NCI-H82 treated with DMSO at 0.1 percent for 48 hours (cell line): ENCODE measurements at regions not wholly inside any gene's neighbourhood (a gene's known extent, or its start where the extent isn't known, plus 50 kb on each side); places are given as distances from the start of the nearest gene placed in this dataset.
"Not testable (repeated sequence)": the region's sequence is repeated elsewhere in the genome, so short reads cannot be mapped to it uniquely, and the experiment has no call there.

Experiments used
- DNase-seq: peaks from one replicate; lab custom pipeline; 2025; ENCODE audit not compliant: unreplicated experiment; lab: John Stamatoyannopoulos, UW

DNA sequence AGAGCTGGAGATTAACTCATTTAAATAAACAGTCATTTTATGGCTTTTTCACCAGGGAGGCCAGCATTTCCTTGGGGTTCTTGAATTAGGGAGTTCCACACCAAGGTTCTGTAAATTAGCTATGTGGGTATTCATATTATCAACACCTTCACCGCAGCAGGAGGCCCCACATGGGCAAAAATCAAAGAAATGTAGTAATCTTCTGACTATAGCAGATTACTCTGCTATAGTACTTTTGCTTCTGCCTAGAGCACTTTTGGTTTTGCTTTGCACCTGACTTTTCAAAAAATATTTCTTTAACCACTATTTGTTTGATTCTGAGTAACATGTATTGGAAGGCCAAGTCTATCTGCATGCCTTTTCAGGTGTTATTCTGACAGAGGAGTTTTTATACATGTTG is 108.6 kb upstream of the POMZP3 start:
- not testable (repeated sequence) for DNase-seq

DNA sequence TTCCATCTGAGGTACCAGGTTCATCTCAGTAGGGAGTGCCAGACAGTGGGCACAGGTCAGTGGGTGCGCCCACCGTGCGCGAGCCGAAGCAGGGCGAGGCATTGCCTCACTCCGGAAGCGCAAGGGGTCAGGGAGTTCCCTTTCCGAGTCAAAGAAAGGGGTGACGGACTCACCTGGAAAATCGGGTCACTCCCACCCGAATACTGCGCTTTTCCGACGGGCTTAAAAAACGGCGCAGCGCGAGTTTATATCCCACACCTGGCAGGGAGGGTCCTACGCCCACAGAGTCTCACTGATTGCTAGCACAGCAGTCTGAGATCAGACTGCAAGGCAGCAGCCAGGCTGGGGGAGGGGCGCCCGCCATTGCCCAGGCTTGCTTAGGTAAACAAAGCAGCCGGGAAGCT is 101.5 kb upstream of the POMZP3 start:
- DNase-seq = not testable (repeated sequence)

DNA sequence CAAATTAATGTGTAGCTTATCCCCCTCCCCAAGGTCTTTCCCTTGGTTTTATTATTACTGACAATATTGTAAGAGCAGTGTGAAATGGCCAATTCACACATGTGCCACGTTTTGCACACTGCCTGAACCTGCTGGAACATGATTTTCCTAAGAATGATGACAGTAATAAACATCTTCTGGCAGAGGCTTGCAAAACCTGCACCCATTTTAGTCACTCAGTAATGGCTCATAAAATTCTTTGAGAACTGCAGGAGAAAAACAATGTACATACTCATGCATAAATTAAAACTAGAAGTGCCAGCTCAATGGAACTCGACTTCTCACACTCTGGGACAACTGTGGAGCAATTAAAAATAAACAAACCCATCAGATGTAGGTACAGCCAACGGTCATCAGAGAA is 96.8 kb upstream of the POMZP3 start:
- not testable (repeated sequence) for DNase-seq

DNA sequence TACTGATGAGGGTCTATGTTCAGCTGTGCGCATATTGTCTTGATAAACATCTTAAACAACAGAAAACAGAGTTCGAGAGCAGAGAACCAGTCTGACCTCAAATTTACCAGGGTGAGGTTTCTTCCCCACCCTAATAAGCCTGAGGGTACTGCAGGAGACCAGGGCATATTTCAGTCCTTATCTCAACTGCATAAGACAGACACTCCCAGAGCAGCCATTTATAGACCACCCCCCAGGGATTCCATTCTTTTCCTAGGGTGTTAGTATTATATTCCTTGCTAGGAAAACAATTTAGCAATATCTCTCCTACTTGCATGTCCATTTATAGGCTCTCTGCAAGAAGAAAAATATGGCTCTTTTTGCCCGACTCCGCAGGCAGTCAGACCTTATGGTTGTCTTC is 89.5 kb upstream of the POMZP3 start:
- DNase-seq = not testable (repeated sequence)

DNA sequence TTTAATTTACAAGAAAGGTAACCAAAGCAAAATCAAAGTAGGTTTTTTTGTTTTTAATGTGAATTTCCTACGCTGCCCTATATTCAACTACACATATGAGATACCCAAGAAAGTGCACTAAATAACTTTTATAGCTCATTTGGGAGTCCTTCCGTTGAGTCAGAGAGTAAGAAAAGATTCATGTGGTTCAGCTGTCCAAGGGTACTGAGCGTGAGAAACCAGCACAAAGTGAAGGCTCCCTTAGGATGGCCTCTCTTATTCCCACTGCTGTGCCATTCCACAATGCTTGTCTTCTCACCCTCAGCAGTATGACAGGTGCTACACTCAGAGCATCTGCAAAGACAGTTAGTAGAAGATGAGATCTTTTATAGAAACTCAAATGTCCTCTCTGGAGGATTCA is 85.8 kb upstream of the POMZP3 start:
- not testable (repeated sequence) for DNase-seq

DNA sequence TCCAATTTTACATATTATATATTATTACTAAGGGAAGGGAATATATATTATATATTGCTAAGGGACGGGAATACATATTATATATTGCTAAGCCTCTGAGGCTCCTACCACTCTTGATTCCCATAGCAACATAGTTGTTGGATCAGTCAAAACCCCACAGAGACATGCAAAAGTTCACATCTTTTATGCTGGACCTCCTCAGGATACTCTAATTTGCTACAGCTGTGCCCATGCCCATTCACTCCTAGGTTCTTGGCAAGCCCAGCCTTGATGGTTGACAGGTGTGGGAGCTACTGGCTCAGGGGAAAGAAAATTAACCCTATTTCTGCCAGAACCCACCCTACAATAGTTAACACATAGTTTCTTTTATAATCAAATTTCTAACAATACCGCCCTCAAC is 84.6 kb upstream of the POMZP3 start:
- not testable (repeated sequence) for DNase-seq

DNA sequence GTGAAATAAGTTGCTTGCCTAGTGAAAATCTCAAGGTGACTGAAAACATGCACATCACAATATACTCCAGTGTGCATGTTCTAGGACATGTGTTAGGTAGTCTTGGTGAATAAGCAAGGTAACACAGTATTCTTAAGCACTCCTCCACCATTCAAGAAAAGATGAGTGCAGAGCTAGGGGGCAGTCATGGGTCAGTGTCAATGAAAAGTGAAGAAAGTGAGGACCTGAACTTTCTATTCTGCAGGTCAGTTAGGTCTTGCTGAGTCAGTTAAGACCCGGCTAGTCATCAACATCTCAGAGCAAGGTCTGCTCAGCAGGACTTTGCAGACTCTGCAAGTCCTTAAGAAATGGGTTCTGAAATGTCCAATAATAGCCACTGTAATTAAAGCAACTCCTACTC is 82.6 kb upstream of the POMZP3 start:
- not testable (repeated sequence) for DNase-seq

DNA sequence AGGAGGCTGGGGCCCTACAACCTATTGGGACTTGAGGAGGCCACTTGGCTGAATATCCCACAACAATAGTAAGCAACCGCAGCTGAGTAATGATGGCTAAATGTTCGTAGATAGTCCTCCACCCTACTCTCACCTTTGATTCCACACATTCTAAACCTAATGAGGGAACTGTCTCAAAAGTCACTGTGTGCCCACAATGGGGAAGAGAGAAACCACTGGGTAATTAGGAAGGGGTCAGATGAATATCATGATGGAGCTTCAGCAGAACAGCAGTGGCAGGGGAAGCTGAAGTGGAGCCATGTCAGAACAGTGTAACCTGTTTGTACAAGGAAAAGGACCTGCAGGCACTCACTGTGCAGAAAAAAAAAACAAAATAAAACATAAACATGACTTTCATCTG is 81.4 kb upstream of the POMZP3 start:
- not testable (repeated sequence) for DNase-seq

DNA sequence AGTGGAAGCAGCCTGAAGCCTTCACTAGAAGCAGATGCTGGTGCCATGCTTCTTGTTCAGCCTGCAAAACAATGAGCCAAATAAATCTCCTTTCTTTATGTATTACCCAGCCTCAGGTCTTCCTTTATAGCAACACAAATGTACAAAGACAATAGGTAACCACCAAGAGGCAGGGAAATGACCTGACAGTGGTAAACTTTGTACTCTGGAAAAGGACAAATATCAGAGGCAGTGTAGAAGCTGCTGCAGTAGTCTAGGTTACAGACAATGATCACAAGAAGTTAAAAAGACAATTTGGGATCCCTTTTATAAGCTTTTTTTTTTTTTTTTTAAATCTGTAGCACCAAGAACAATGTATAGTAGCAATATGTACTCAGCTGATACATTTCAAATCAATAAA is 76.7 kb upstream of the POMZP3 start:
- DNase-seq = not testable (repeated sequence)

DNA sequence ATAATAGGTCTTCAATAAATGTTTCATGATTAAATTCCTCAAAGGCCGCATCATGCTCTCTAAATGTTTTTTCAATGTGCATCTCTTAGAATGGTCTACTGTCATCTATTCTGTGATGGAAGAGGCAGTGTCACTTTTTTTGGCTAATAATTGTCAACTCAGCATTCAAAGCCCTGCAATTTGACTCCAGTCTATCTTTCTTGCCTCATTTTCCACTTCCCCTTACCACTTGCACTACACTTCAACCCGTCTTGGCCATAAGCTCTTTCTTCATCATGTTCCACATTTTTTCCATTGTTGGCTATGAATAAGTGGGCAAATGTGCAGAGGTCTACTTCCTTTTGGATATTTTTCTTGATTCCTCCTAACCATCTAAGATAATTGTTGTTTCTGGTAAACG is 59.2 kb upstream of the POMZP3 start:
- not testable (repeated sequence) for DNase-seq

DNA sequence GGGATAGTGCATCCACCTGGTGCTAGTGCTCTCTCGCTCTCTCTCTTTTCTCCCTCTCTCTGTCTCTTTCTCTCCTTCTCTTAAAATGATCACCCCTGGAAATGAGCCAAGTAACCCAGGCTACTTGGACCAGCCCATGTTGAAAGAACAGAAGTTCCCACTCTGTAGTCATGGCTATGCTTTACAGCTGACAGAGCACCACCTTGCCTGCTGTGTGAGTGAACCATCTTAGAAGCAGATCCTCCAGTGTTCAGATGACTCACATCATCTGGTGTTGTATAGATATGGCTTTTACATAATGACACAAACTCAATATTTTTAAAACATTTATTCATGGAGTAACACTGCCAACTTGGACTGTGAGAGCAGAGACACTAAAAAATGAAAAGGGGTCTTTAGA is 57.7 kb upstream of the POMZP3 start:
- not testable (repeated sequence) for DNase-seq

DNA sequence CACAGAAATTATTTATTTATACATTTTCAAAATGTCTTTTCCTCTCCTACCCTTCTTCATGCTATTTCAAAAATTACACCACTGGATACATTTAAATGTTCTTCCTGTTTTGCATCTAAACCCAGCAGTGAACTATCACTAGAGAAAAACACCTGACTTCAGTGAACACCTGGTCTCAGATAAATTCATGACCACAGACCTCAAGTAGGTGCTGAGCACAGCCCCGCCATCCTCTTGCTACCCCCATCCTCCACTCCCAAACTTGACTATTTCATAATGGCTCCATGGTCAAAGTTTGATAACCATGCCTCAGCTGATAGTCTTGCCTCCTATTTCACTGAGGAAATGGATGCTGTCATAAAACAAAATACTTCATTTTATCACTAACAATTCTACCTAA is 56.6 kb upstream of the POMZP3 start:
- DNase-seq = not testable (repeated sequence)

DNA sequence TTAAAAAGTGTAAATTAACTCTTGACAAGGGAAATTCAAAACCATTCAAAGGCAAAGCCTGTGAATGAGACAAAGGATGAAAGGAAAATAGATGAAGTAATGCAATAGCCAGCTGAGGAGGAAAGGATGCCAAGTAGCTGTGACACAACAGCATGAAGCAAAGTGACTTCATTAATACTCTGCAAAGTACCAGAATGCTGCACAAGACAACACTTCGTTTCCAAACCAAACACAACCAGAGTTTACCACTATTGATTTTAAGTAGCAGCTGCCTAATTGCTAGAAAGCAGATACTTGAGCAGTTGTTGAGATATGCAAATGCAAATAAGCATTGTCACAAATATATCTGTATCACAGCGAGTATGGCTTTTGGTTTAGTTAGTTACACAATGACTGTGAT is 54.7 kb upstream of the POMZP3 start:
- not testable (repeated sequence) for DNase-seq

DNA sequence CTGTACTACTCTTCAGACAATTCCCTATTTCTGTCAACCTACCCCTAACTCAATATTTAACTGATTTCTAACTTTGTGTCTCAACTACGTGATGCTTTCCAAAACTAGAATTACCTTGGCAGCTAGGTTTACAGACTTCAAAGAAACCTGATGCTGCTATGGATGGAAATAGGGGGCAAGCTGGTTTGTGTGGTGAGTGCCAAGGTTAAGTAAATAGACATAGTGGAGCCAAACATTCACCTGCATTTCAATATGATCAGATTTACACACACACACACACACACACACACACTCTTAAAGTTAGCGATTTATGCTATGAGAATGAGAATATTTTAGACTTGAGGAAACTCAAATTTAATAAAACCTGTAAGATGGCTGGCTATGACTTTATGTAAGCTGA is 52.1 kb upstream of the POMZP3 start:
- DNase-seq = not testable (repeated sequence)

DNA sequence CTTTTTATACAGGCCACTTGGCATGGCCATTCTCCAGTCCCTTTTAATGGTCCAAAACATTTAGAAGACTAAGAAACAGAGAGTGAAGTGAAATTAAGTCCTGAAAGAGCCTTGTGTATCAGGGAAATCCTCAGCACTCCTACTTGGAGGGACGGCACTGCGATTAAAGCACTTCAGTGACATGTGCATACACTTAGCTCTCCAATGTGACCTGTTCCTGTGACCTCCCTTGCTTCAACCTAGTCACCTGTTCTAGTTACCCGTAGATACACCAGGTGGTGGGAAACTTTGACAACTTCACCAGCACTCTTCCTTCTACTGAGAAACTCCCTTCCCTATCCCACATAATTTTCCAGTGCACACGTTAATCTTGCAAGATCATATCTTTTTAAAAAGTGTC is 51.4 kb upstream of the POMZP3 start:
- DNase-seq = not testable (repeated sequence)

DNA sequence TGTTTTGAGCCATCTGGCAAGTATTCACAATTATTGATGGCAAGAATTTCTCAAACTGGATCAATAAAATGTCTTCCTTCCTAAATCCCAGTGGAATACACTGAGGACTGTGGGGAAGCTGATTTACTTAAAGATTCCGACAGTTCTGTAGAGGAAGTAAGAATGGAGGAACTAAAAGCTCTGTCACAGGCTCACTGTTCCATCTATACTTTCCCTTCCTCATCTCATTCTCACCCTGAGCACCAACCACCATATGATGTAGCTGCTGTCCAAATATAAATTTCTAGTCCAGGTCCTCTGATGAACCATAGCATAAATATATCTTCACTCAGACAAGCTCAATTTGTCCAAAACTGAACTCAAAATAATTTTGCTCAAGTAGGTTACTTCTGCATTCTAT is 49.8 kb upstream of the POMZP3 start:
- DNase-seq = not testable (repeated sequence)
